ENCODE measurements at regions not wholly inside any gene's neighbourhood (a gene's known extent, or its start where the extent isn't known, plus 50 kb on each side); places are given as distances from the start of the nearest gene placed in this dataset.

- Histone ChIP-seq H3K4me1 (no peaks in the 10 kb centered on the region), H3K36me3 (no peaks in the 10 kb centered on the region), H3K9me3 (no peaks in the 10 kb centered on the region), H3K9ac (ENCODE audit: low read depth in 2 of 2, low read length in 2 of 2) (no peak overlapping the region), H3K4me3 (no peak overlapping the region), H3K27ac (no peak overlapping the region), H3K27me3 (no peaks in the 10 kb centered on the region)
- DNase-seq, result no peak
- no peak for TF ChIP-seq CTCF (IDR thresholded peaks at IDR 0.05)
- intact Hi-C loops (cut with DNase I), result no loop called here
Measured at GRCh38 chrX:97682991-97683840, 799.5 kb downstream of the RPA4 start.

- Histone ChIP-seq H3K9me3 (no peaks in the 10 kb centered on the region), H3K4me3 (no peak overlapping the region), H3K27me3 (no peaks in the 10 kb centered on the region), H3K9ac (ENCODE audit: low read depth in 2 of 2, low read length in 2 of 2) (no peak overlapping the region), H3K4me1 (no peaks in the 10 kb centered on the region), H3K36me3 (no peaks in the 10 kb centered on the region), H3K27ac (no peak overlapping the region)
- peak; percentile 50 for TF ChIP-seq CTCF (IDR thresholded peaks at IDR 0.05)
- peak; percentile 23 for DNase-seq
- intact Hi-C loops (cut with DNase I), result no loop called here
Measured at GRCh38 chrX:97685753-97686152, 802.0 kb downstream of the RPA4 start.

GRCh38 chrX:97691901-97692455, 808.3 kb downstream of the RPA4 start:
- Histone ChIP-seq H3K36me3 (no peaks in the 10 kb centered on the region), H3K9ac (ENCODE audit: low read depth in 2 of 2, low read length in 2 of 2) (no peak overlapping the region), H3K27ac (no peak overlapping the region), H3K9me3 (no peaks in the 10 kb centered on the region), H3K4me3 (no peak overlapping the region), H3K4me1 (no peaks in the 10 kb centered on the region), H3K27me3 (no peaks in the 10 kb centered on the region)
- TF ChIP-seq CTCF (IDR thresholded peaks at IDR 0.05), result no peak
- no peak for DNase-seq
- intact Hi-C loops (cut with DNase I), result no loop called here

- Histone ChIP-seq H3K9me3 (no peaks in the 10 kb centered on the region), H3K36me3 (no peaks in the 10 kb centered on the region), H3K27ac (no peak overlapping the region), H3K4me3 (no peak overlapping the region), H3K4me1 (no peaks in the 10 kb centered on the region), H3K27me3 (no peaks in the 10 kb centered on the region), H3K9ac (ENCODE audit: low read depth in 2 of 2, low read length in 2 of 2) (no peak overlapping the region)
- no peak for DNase-seq
- no peak for TF ChIP-seq CTCF (IDR thresholded peaks at IDR 0.05)
- intact Hi-C loops (cut with DNase I), result no loop called here
Measured at GRCh38 chrX:97692575-97692974, 808.9 kb downstream of the RPA4 start.

DNA sequence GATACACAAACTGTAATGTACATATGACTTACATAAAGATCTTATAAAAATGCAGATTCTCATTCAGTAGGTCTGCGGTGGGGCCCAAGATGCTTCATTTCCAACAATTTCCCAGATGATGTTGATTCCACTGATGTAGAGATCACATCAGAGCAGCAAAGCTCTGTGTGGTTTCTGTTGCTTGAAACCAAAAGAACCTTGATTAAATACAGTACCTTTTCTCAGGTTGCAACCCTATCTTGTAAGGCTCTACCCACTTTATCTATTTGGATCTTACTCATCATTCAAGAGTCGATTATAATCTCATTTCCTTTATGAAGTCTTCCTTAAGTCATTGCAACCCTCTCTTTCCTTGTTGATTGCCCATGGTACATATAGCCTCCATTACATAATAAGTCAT, 816.8 kb downstream of the RPA4 start:
- Histone ChIP-seq H3K4me3 (no peak overlapping the region), H3K27me3 (no peaks in the 10 kb centered on the region), H3K27ac (no peak overlapping the region), H3K9ac (ENCODE audit: low read depth in 2 of 2, low read length in 2 of 2) (no peak overlapping the region), H3K4me1 (no peaks in the 10 kb centered on the region), H3K36me3 (no peaks in the 10 kb centered on the region), H3K9me3 (no peaks in the 10 kb centered on the region)
- no peak for DNase-seq
- intact Hi-C loops (cut with DNase I), result no loop called here
- TF ChIP-seq CTCF (IDR thresholded peaks at IDR 0.05), result no peak

Measured in colonic mucosa (tissue), 4 donors.